GM19324 (cell line): ENCODE measurements at regions not wholly inside any gene's neighbourhood (a gene's known extent, or its start where the extent isn't known, plus 50 kb on each side); places are given as distances from the start of the nearest gene placed in this dataset.

Experiments
- ATAC-seq: cut with Tn5 transposase; IDR thresholded peaks from one replicate; pipeline ENCODE4 v1.9.1; 2021; ENCODE audit warnings: mild to moderate bottlenecking, moderate library complexity; ENCODE audit not compliant: unreplicated experiment, low FRiP score

- no peak for ATAC-seq
These were observed 156.6 kb upstream of the RAB4A start for GRCh38 chr1:229114315-229114714.

DNA sequence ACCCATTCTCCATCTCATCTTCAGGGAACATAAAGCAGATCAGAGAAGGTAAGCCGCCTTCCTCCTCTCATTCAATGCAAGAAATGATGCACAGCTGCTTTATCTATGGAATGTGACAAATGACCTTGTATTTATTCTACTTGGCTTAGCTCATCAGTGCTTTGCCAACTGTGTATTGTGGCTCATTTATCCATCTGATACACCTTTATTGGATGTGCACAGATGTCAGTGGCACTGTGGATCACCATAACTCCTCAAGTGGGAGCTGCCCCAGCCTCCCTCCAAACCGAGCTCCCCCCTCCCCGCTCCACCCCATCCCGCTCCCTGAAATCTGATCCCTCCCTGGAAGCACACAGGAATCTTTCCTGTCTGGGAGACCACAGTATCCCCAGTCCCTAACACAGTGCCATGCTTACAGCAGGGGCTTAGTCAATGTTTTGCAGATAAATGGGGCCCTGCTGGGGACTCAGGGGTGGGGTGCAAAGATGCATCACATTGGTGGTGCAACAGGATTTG is 156.0 kb upstream of the RAB4A start:
- ATAC-seq = no peak

DNA sequence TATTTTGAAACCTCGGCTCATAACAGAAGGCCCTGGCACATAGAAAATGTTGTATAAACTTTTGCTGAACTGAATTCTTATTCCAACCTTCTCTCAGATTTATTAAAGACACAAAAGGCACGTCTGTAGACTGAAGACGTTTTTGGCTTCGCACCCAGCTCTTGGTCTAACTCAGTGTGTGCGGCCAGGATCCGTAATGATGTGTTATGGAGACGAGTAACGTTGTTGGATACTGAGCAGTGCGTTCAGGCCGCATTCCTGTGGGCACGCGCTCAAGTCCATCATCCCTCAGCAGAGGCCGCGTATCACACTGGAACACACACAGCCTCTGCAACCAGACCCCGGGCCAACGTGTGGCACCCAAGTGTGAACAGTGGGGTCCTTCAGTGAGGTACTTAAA is 154.8 kb upstream of the RAB4A start:
- no peak for ATAC-seq

DNA sequence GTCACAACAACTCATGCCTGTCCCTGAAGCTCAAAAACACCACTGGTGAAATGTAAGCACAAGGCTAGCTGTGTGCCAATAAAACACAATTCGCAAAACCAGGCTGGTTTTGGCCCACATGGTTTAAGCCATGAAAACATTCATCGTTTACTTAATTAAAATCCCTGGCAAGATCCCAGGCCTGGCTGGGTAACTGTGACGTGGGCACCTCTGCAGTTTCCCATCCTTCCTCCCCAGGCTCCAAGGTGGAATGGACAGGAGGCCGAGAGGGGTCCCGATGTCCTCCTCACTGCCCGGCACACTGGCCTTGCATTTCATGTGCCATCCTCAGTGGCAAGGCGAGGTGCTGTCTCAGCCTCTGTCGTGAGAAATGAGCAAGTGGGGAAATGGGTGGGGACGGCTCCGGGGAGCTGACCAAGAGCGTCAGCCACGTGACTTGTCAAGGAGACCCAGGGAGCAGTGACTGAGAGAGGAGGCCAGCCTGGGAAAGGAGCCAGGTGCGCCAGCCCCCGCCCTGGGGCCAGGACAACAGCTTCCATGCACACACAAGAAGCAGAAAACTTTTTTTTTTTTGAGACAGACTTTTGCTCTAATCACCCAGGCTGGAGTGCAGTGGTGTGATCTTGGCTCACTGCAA is 153.1 kb upstream of the RAB4A start:
- no peak for ATAC-seq

GRCh38 chr1:229118477-229119061 is 152.3 kb upstream of the RAB4A start:
- ATAC-seq = no peak

DNA sequence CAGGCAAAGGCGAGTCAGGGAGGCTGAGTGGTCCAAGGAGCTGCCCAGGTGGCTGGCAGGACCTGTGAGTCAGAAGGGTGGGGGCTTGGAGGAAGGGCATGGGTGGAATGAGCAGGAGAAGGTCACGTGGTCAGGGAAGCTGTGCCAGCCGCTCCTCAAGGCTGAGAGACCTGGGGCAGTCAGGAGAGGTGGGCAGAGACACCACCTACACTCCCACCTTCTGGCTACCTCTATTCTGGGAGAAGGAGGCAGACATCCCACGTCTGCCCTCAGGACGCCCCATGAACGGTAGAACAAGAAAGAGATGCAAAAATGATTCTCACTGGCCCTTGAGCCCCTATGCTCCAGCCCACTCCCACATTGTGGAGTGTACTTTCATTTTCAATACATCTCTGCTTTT is 151.8 kb upstream of the RAB4A start:
- no peak for ATAC-seq

DNA sequence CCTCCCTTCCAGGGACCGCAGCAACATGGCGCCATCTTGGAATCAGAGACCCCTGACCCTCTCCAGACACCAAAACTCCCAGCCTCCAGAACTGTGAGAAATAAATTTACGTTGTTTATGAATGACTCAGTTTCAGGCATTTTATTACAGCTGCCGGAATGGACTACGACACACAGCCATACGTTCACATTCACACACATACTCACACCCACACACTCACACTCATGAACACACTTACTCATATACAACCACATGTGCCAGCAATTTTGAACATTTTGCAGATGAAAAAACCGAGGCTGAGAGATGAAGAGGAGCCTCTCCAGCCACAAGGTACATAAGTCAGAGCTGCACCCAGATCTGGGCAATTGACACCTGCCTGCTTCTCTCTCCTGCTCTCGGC is 151.0 kb upstream of the RAB4A start:
- no peak for ATAC-seq

DNA sequence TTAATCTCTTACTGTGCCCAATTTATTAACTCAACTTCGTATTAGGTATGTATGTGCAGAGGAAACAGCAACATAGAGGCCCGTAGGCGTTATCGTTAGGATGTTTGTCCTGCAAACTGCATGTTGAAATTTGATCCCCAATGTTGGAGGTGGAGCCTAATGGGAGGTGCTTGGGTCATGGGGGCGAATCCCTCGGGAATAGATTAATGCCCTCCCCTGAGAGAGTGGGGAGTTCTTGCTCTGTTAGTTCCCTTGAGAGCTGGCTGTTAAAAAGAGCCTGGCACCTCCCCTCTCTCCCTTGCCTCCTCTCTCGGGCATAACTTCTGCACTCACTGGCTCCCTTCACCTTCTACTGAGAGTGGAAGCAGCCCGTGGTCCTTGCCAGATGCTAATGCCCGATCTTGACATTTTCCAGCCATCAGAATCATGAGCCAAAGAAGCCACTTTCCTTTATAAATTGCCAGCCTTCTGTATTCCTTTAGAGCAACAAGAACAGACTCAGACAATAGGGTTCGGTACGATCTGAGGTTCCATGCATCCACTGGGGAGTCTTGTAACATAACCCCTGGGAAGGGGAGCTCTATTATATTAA is 149.0 kb upstream of the RAB4A start:
- no peak for ATAC-seq

DNA sequence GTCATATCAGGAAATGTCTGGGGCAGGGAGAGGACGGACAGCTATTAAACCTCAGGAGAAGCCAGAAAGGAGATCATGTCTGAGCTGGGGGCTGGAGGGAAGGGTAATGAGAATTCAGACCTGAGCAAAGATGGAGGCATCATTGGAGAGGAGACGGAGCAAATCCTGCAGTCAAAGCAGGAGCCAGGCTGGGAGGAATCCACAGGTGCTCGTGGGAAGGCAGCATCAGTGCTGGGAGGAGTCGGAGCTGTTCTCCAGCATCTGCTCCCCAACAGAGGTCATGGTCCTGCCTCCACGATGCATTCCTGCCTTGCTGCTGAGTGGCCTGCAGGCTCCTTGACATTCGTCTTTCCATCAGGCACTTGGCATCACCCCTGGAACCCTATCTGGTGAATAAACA is 148.3 kb upstream of the RAB4A start:
- no peak for ATAC-seq

DNA sequence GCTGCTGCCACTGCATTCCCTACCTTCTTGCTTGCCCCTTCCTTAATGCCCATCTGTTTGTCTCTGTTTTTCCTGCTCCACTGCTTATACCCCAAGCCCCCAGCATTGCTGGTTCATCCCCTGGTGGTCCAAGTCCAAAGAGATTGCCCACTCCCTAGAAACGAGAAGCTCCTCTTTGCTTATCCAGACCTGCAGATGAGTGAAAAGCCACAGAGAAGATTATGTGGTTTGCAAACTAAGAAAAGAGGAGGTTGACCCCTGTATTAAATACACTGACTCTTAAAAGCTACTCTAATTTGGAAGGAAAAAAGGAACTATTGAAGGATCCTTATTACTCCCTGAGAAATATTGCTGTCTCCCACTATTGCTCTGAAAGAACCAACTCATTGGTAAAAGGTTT is 146.8 kb upstream of the RAB4A start:
- ATAC-seq = no peak

GRCh38 chr1:229124520-229125124 is 146.3 kb upstream of the RAB4A start:
- ATAC-seq = no peak

DNA sequence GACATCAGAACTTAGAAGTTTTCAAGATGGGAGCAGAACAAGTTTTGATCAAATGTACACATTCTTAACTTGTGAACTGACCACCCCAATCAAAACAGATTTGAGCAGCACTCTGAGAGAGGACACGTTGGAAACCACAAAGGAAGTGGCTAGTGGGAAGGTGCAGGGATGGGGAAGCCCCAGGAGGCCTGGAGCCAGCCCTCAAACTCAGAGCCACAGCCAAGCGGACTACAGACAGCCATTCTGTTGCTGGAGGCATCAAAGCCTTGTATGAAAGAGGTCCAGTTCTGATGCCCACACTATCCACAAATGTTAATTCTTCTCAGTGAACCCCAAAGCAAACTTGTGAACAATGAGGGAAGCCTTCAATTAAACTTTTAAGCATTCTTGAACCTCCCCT is 143.6 kb upstream of the RAB4A start:
- ATAC-seq = no peak

- ATAC-seq = no peak
These were observed 142.8 kb upstream of the RAB4A start for GRCh38 chr1:229128066-229128608.

DNA sequence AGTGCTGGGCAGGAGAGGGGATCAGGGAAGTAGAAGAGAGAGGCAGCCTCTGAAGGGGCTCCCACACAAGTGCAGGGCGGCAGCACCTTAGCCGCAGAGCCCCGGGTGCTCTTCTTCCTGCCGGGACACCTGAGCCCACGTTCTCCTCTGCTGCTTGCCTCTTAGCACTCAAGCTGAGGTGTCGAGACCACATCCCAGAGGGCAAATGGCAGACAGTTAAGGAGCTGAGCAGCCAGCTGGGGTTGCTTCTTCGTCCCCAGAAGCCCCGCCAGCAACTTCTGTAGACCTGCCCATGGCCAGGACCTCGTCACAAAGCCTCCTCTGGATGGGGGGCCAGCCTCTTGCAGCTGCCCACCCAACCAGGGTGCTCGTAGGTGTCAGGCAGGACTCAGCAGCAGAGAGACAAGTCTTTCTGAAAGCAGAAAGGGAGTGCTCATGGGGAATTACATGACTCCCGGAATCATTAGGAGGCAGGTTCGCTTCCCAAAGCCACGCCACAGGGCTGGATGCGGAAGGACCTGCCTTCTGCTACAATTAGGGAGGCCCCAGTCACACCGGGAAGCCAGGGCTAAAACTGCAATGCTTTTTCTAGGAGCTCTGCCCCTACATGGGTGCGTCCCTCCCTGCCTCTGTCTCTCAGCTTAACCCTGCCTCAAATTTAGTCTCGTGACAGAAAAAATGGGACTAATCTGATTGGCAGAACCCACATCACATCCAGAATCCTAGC is 141.4 kb upstream of the RAB4A start:
- no peak for ATAC-seq

DNA sequence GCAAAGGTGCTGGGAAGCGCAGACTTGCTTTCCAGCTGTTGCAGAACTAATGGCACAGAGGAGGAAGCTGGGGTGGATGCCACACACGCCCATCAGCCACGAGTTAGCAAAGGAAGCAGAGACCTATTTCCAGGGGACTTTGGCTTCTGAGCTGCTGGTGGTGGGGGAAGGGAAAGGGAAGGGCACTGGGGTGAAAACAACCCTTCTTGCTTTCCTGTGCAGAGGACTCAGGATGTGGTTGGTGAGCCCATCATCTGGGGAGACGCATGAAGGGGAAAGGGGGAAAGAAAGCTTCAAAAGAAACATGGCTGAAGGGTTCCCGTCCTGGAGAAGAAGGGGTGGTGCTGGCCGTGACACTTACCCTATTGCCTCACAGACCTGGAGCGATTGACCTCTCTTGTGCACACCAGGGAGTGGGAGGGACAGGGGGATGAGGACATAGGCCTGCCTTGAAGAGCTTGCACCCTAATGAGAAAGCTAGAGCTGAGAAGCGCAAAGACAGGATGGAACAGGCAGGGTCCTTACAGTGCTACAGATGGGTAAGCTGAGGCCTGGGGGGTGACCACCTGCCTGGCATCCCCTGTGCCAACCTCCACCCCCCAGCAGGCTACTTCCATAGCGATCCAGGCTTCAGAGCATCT is 140.8 kb upstream of the RAB4A start:
- no peak for ATAC-seq

GRCh38 chr1:229131243-229132105 is 139.4 kb upstream of the RAB4A start:
- no peak for ATAC-seq

DNA sequence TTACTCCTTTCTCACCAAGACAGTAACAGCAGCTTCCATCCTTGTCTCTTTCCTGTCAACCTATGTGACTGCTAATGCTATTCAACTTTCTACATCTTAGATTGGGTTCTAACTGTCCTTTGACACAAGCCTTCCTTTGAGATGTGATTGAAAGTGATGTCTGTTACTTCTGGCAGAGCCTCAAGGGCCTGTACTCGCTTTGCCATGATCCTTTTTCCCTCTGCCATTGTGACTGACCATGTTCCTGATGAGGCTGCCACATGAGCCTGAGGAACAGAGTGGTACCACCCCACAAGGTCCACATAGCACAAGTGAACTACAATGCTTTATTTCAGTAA is 138.8 kb upstream of the RAB4A start:
- ATAC-seq = no peak

GRCh38 chr1:229132706-229133105 is 138.2 kb upstream of the RAB4A start:
- ATAC-seq = no peak

DNA sequence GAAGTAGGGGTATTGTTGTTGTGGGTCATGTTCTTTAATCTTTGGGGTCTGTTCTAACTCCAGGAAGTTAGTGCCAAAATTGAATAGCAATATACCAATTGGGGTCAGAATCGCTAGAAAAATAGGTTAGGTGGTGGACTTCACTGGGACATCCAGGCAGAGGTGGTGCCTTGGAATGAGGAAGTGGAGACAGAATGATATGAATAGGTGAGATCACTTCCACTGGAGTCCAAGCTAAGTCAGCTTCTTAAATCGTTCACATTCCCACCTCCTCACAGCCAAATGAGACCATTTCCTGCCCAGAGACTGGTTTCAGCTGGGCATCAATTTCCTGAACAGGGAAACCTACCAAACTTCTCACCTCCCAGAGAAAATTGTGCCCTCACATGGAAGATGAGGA is 137.8 kb upstream of the RAB4A start:
- no peak for ATAC-seq

- ATAC-seq = no peak
These were observed 137.1 kb upstream of the RAB4A start for GRCh38 chr1:229133811-229134210.
